ENCODE measurements at regions not wholly inside any gene's neighbourhood (a gene's known extent, or its start where the extent isn't known, plus 50 kb on each side); places are given as distances from the start of the nearest gene placed in this dataset.
"Not testable (repeated sequence)": the region's sequence is repeated elsewhere in the genome, so short reads cannot be mapped to it uniquely, and the experiment has no call there.

GRCh38 chr10:106280896-106281460 is 883.5 kb downstream of the SORCS1 start:
- no peak for DNase-seq

GRCh38 chr10:106278383-106278782 is 886.1 kb downstream of the SORCS1 start:
- DNase-seq: no peak

GRCh38 chr10:106271237-106271636 is 893.3 kb downstream of the SORCS1 start:
- DNase-seq: no peak

- no peak for DNase-seq
Measured at GRCh38 chr10:106268000-106268399, 896.5 kb downstream of the SORCS1 start.

GRCh38 chr10:106267591-106267990 is 896.9 kb downstream of the SORCS1 start:
- DNase-seq: no peak

- DNase-seq: not testable (repeated sequence)
Measured at GRCh38 chr10:106257432-106257831, 907.1 kb downstream of the SORCS1 start.

GRCh38 chr10:106255111-106255678 is 909.3 kb downstream of the SORCS1 start:
- DNase-seq: no peak

GRCh38 chr10:106254071-106254470 is 910.4 kb downstream of the SORCS1 start:
- no peak for DNase-seq

GRCh38 chr10:106252541-106252940 is 912.0 kb downstream of the SORCS1 start:
- no peak for DNase-seq

GRCh38 chr10:106251573-106251972 is 912.9 kb downstream of the SORCS1 start:
- no peak for DNase-seq

GRCh38 chr10:106242301-106242700 is 922.2 kb downstream of the SORCS1 start:
- DNase-seq: no peak

- DNase-seq: no peak
Measured at GRCh38 chr10:106226828-106227227, 937.7 kb downstream of the SORCS1 start.

GRCh38 chr10:106226142-106226541 is 938.4 kb downstream of the SORCS1 start:
- DNase-seq: no peak

- no peak for DNase-seq
Measured at GRCh38 chr10:106224676-106225075, 939.8 kb downstream of the SORCS1 start.

- no peak for DNase-seq
Measured at GRCh38 chr10:106217627-106218026, 946.9 kb downstream of the SORCS1 start.

GRCh38 chr10:106216085-106216484 is 948.4 kb downstream of the SORCS1 start:
- DNase-seq: no peak

GRCh38 chr10:106214243-106214642 is 950.3 kb downstream of the SORCS1 start:
- no peak for DNase-seq

GRCh38 chr10:106213493-106213892 is 951.0 kb downstream of the SORCS1 start:
- no peak for DNase-seq

- DNase-seq: no peak
Measured at GRCh38 chr10:106198275-106198674, 966.2 kb downstream of the SORCS1 start.

GRCh38 chr10:106189292-106189691 is 975.2 kb downstream of the SORCS1 start:
- peak; percentile 45 for DNase-seq

- no peak for DNase-seq
Measured at GRCh38 chr10:106185951-106186350, 978.6 kb downstream of the SORCS1 start.

GRCh38 chr10:106183041-106183440 is 981.5 kb downstream of the SORCS1 start:
- no peak for DNase-seq

GRCh38 chr10:106182542-106182941 is 982.0 kb downstream of the SORCS1 start:
- no peak for DNase-seq

- no peak for DNase-seq
Measured at GRCh38 chr10:106181501-106181900, 983.0 kb downstream of the SORCS1 start.

- DNase-seq: no peak
Measured at GRCh38 chr10:106179430-106179829, 985.1 kb downstream of the SORCS1 start.
